ENCODE measurements at regions not wholly inside any gene's neighbourhood (a gene's known extent, or its start where the extent isn't known, plus 50 kb on each side); places are given as distances from the start of the nearest gene placed in this dataset.
"Not testable (repeated sequence)": the region's sequence is repeated elsewhere in the genome, so short reads cannot be mapped to it uniquely, and the experiment has no call there.

- Mint-ChIP-seq H3K4me3 (no peak overlapping the region), H3K9me3 (peaks cover 7% of the 10 kb centered on the region), H3K27me3 (no peaks in the 10 kb centered on the region), H3K4me1 (ENCODE audit: low read depth in 2 of 2) (no peaks in the 10 kb centered on the region), H3K27ac (no peak overlapping the region), H3K36me3 (no peaks in the 10 kb centered on the region)
- ATAC-seq (no peak), DNase-seq (ENCODE audit: low spot score) (no peak)
Observed at GRCh38 chr18:43812627-43813026, 535.3 kb upstream of the SYT4 start.

GRCh38 chr18:43819397-43819796 lies 542.1 kb upstream of the SYT4 start:
- Mint-ChIP-seq H3K4me1 (ENCODE audit: low read depth in 2 of 2) (no peaks in the 10 kb centered on the region), H3K27me3 (no peaks in the 10 kb centered on the region), H3K4me3 (no peak overlapping the region), H3K9me3 (peaks cover 9% of the 10 kb centered on the region), H3K36me3 (no peaks in the 10 kb centered on the region), H3K27ac (no peak overlapping the region)
- ATAC-seq (no peak), DNase-seq (ENCODE audit: low spot score) (no peak)

GRCh38 chr18:43819873-43820272 lies 542.6 kb upstream of the SYT4 start:
- Mint-ChIP-seq H3K27ac (no peak overlapping the region), H3K9me3 (peaks cover 11% of the 10 kb centered on the region), H3K4me3 (no peak overlapping the region), H3K27me3 (no peaks in the 10 kb centered on the region), H3K36me3 (no peaks in the 10 kb centered on the region), H3K4me1 (ENCODE audit: low read depth in 2 of 2) (no peaks in the 10 kb centered on the region)
- DNase-seq (ENCODE audit: low spot score) (no peak), ATAC-seq (no peak)

GRCh38 chr18:43825768-43826167 lies 548.5 kb upstream of the SYT4 start:
- no peak overlapping the region for H3K4me3 Mint-ChIP-seq
- H3K9me3 Mint-ChIP-seq: peaks cover 9% of the 10 kb centered on the region
- ATAC-seq (no peak), DNase-seq (ENCODE audit: low spot score) (no peak)
- no peaks in the 10 kb centered on the region for H3K36me3 Mint-ChIP-seq
- H3K27ac Mint-ChIP-seq: no peak overlapping the region
- no peaks in the 10 kb centered on the region for H3K4me1 Mint-ChIP-seq (ENCODE audit: low read depth in 2 of 2)
- H3K27me3 Mint-ChIP-seq: no peaks in the 10 kb centered on the region

- Mint-ChIP-seq H3K4me3 (no peak overlapping the region), H3K36me3 (no peaks in the 10 kb centered on the region), H3K27ac (no peak overlapping the region), H3K27me3 (no peaks in the 10 kb centered on the region), H3K4me1 (ENCODE audit: low read depth in 2 of 2) (no peaks in the 10 kb centered on the region), H3K9me3 (peaks cover 9% of the 10 kb centered on the region)
- DNase-seq (ENCODE audit: low spot score) (no peak), ATAC-seq (no peak)
Observed at GRCh38 chr18:43826215-43826614, 548.9 kb upstream of the SYT4 start.

- peaks cover 9% of the 10 kb centered on the region for H3K9me3 Mint-ChIP-seq
- H3K27ac Mint-ChIP-seq: no peak overlapping the region
- H3K4me3 Mint-ChIP-seq: no peak overlapping the region
Observed at GRCh38 chr18:43827311-43827710, 550.0 kb upstream of the SYT4 start.

GRCh38 chr18:43830303-43830702 lies 553.0 kb upstream of the SYT4 start:
- Mint-ChIP-seq H3K4me1 (ENCODE audit: low read depth in 2 of 2) (no peaks in the 10 kb centered on the region), H3K27ac (no peak overlapping the region), H3K36me3 (no peaks in the 10 kb centered on the region), H3K27me3 (no peaks in the 10 kb centered on the region), H3K4me3 (no peak overlapping the region), H3K9me3 (peaks cover 7% of the 10 kb centered on the region)
- ATAC-seq (no peak), DNase-seq (ENCODE audit: low spot score) (no peak)

More at GRCh38 chr18:43827311-43827710, 550.0 kb upstream of the SYT4 start:
- no peak for ATAC-seq
- DNase-seq (ENCODE audit: low spot score): no peak
- no peaks in the 10 kb centered on the region for H3K27me3 Mint-ChIP-seq
- no peaks in the 10 kb centered on the region for H3K36me3 Mint-ChIP-seq
- H3K4me1 Mint-ChIP-seq (ENCODE audit: low read depth in 2 of 2): no peaks in the 10 kb centered on the region

GRCh38 chr18:43830947-43831346 lies 553.7 kb upstream of the SYT4 start:
- ATAC-seq: no peak
- peaks cover 7% of the 10 kb centered on the region for H3K9me3 Mint-ChIP-seq
- H3K4me1 Mint-ChIP-seq (ENCODE audit: low read depth in 2 of 2): no peaks in the 10 kb centered on the region
- no peak for DNase-seq (ENCODE audit: low spot score)
- no peak overlapping the region for H3K4me3 Mint-ChIP-seq
- H3K27me3 Mint-ChIP-seq: no peaks in the 10 kb centered on the region
- H3K27ac Mint-ChIP-seq: no peak overlapping the region
- no peaks in the 10 kb centered on the region for H3K36me3 Mint-ChIP-seq

GRCh38 chr18:43846299-43846698 lies 569.0 kb upstream of the SYT4 start:
- no peak for DNase-seq (ENCODE audit: low spot score)
- ATAC-seq: no peak
- Mint-ChIP-seq H3K4me1 (ENCODE audit: low read depth in 2 of 2) (no peaks in the 10 kb centered on the region), H3K27me3 (no peaks in the 10 kb centered on the region), H3K9me3 (peaks cover under 1% of the 10 kb centered on the region), H3K36me3 (no peaks in the 10 kb centered on the region), H3K27ac (no peak overlapping the region), H3K4me3 (no peak overlapping the region)

- ATAC-seq (no peak), DNase-seq (ENCODE audit: low spot score) (no peak)
- H3K36me3 Mint-ChIP-seq: no peaks in the 10 kb centered on the region
- H3K27me3 Mint-ChIP-seq: no peaks in the 10 kb centered on the region
- no peak overlapping the region for H3K4me3 Mint-ChIP-seq
- H3K4me1 Mint-ChIP-seq (ENCODE audit: low read depth in 2 of 2): no peaks in the 10 kb centered on the region
- no peak overlapping the region for H3K27ac Mint-ChIP-seq
- H3K9me3 Mint-ChIP-seq: no peaks in the 10 kb centered on the region
Observed at GRCh38 chr18:43847164-43848091, 570.1 kb upstream of the SYT4 start.

GRCh38 chr18:43849831-43850230 lies 572.5 kb upstream of the SYT4 start:
- H3K27ac Mint-ChIP-seq; H3K4me3 Mint-ChIP-seq; H3K4me1 Mint-ChIP-seq (ENCODE audit: low read depth in 2 of 2); H3K9me3 Mint-ChIP-seq; H3K36me3 Mint-ChIP-seq; DNase-seq (ENCODE audit: low spot score); H3K27me3 Mint-ChIP-seq; ATAC-seq: not testable (repeated sequence)

GRCh38 chr18:43855376-43855775 lies 578.1 kb upstream of the SYT4 start:
- ATAC-seq (no peak), DNase-seq (ENCODE audit: low spot score) (no peak)
- Mint-ChIP-seq H3K4me3 (no peak overlapping the region), H3K27ac (no peak overlapping the region), H3K4me1 (ENCODE audit: low read depth in 2 of 2) (no peaks in the 10 kb centered on the region), H3K36me3 (no peaks in the 10 kb centered on the region), H3K27me3 (no peaks in the 10 kb centered on the region), H3K9me3 (peaks cover 2% of the 10 kb centered on the region)

- no peak for ATAC-seq
- no peaks in the 10 kb centered on the region for H3K4me1 Mint-ChIP-seq (ENCODE audit: low read depth in 2 of 2)
- H3K27me3 Mint-ChIP-seq: no peaks in the 10 kb centered on the region
- no peak overlapping the region for H3K27ac Mint-ChIP-seq
- no peak overlapping the region for H3K4me3 Mint-ChIP-seq
- DNase-seq (ENCODE audit: low spot score): no peak
- no peaks in the 10 kb centered on the region for H3K36me3 Mint-ChIP-seq
- peaks cover 4% of the 10 kb centered on the region for H3K9me3 Mint-ChIP-seq
Observed at GRCh38 chr18:43863180-43863579, 585.9 kb upstream of the SYT4 start.

- Mint-ChIP-seq H3K27me3 (no peaks in the 10 kb centered on the region), H3K27ac (no peak overlapping the region), H3K4me3 (no peak overlapping the region), H3K9me3 (peaks cover 8% of the 10 kb centered on the region), H3K4me1 (ENCODE audit: low read depth in 2 of 2) (no peaks in the 10 kb centered on the region), H3K36me3 (no peaks in the 10 kb centered on the region)
- ATAC-seq (no peak), DNase-seq (ENCODE audit: low spot score) (no peak)
Observed at GRCh38 chr18:43866696-43867095, 589.4 kb upstream of the SYT4 start.

Measured in natural killer cell treated with Interleukin-12 subunit alpha and Interleukin-12 subunit beta and Interleukin-15 and Interleukin-18, amount 100 ng/mL, for 72 hours (primary cell).